SK-N-MC (cell line): ENCODE measurements at regions not wholly inside any gene's neighbourhood (a gene's known extent, or its start where the extent isn't known, plus 50 kb on each side); places are given as distances from the start of the nearest gene placed in this dataset.

Source experiments
- EZH2 ChIP-seq: fragments of 200-600 bp; sonication (generic); IDR thresholded peaks from one replicate; pipeline ENCODE4 v1.6.1; 2017; ENCODE audit warnings: antibody characterized with exemption
- POLR2AphosphoS5 ChIP-seq: IDR thresholded peaks from 2 replicates; pipeline ENCODE4 v1.6.1; 2012; ENCODE audit warnings: mild to moderate bottlenecking, low read depth, low read length, borderline replicate concordance

DNA sequence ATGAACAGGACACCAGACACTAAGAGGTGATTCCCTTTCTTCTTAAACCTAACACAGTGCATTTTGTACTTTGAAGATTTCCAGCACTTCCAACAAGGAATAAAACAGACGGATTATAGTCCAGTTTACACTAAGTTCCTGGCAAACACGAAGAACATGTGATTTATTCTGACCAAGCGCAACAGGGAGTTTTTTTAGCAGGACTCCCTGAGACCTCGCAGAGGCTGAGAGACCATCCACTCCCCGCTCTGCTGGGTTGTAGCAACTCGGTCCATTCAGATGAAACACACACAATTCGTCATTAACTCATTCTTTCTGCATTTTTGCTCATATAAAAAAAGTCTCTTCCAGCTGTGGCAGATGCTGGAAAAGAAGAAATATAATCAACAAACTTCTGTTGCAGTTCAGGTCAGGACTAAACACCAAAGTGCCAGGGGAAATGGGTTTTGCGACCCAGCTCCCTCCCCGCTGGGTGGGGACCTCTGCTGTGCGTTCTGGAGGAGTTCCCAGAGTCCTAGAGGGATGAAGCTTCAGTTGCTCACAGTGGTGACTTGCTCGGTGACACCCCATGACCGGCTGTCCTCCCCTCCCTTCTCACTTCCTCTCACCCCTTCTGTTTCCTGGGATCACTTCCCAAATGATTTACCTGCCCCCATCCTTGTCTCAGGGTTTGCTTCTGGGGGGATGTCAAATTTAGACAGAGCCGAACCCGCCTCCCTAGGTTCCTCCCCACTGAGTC, 52.5 kb downstream of the KCNF1 start:
- no peak for TF ChIP-seq POLR2AphosphoS5
- TF ChIP-seq EZH2: no peak
